ENCODE measurements at regions not wholly inside any gene's neighbourhood (a gene's known extent, or its start where the extent isn't known, plus 50 kb on each side); places are given as distances from the start of the nearest gene placed in this dataset.

- no peak for DNase-seq (ENCODE audit: low read depth)
- no peak overlapping the region for H3K4me3 ChIP-seq (ENCODE audit: control insufficient read depth, low read depth, low read length)
- no peak for TF ChIP-seq CTCF (conservative IDR thresholded peaks at IDR 0.05; ENCODE audit: control insufficient read depth, insufficient read depth, low read depth, low read length)
These were observed 81.1 kb upstream of the ENPEP start for GRCh38 chr4:110394871-110395270.

GRCh38 chr4:110381784-110382183 lies 94.2 kb upstream of the ENPEP start:
- H3K4me3 ChIP-seq (ENCODE audit: control insufficient read depth, low read depth, low read length) = no peak overlapping the region
- no peak for DNase-seq (ENCODE audit: low read depth)
- no peak for TF ChIP-seq CTCF (conservative IDR thresholded peaks at IDR 0.05; ENCODE audit: control insufficient read depth, insufficient read depth, low read depth, low read length)

GRCh38 chr4:110372485-110372884 lies 103.5 kb upstream of the ENPEP start:
- no peak for DNase-seq (ENCODE audit: low read depth)
- no peak for TF ChIP-seq CTCF (conservative IDR thresholded peaks at IDR 0.05; ENCODE audit: control insufficient read depth, insufficient read depth, low read depth, low read length)

GRCh38 chr4:110371016-110371770 lies 104.8 kb upstream of the ENPEP start:
- H3K4me3 ChIP-seq (ENCODE audit: control insufficient read depth, low read depth, low read length) = no peak overlapping the region
- no peak for DNase-seq (ENCODE audit: low read depth)
- TF ChIP-seq CTCF (conservative IDR thresholded peaks at IDR 0.05; ENCODE audit: control insufficient read depth, insufficient read depth, low read depth, low read length) = no peak

More at GRCh38 chr4:110372485-110372884, 103.5 kb upstream of the ENPEP start:
- H3K4me3 ChIP-seq (ENCODE audit: control insufficient read depth, low read depth, low read length) = no peak overlapping the region

DNA sequence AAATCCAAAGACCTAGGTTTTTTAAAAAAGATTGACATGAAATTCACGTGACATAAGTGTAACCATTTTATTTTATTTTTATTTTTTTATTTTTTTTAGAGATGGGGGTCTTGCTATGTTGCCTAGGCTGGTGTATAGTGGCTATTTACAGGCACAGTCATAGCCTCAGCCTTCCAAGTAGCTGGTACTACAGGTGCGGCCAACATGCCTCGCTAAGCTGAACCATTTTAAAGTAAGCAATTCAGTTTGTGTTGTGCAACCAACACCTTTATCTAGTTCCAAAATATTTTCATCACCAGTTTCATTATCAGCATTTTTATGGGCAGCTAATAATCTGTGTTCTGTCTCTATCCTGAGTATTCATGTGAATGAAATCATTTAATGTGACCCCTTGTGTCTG lies 107.5 kb upstream of the ENPEP start:
- no peak for TF ChIP-seq CTCF (conservative IDR thresholded peaks at IDR 0.05; ENCODE audit: control insufficient read depth, insufficient read depth, low read depth, low read length)
- no peak overlapping the region for H3K4me3 ChIP-seq (ENCODE audit: control insufficient read depth, low read depth, low read length)
- no peak for DNase-seq (ENCODE audit: low read depth)

DNA sequence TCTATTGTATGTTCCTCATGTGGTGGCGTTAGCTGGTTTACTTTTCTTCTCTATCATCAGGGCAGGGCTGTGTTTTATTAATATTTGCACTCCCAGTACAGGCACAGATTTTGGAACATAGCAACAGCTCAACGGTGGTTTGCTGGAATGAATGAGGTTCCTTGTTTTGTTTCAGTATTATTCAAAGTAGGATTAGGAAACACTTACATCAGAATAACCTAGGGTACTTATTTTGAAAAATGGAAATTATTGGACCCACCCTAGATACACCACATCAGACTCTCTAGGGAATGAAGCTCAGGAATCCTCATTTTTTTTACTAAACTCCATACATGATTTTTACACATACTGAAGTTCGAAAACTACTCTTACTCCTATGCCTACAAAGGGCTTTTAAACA lies 108.8 kb upstream of the ENPEP start:
- no peak for DNase-seq (ENCODE audit: low read depth)
- H3K4me3 ChIP-seq (ENCODE audit: control insufficient read depth, low read depth, low read length) = no peak overlapping the region
- TF ChIP-seq CTCF (conservative IDR thresholded peaks at IDR 0.05; ENCODE audit: control insufficient read depth, insufficient read depth, low read depth, low read length) = no peak

All from fibroblast of mammary gland (primary cell).